ENCODE measurements at regions not wholly inside any gene's neighbourhood (a gene's known extent, or its start where the extent isn't known, plus 50 kb on each side); places are given as distances from the start of the nearest gene placed in this dataset.

DNA sequence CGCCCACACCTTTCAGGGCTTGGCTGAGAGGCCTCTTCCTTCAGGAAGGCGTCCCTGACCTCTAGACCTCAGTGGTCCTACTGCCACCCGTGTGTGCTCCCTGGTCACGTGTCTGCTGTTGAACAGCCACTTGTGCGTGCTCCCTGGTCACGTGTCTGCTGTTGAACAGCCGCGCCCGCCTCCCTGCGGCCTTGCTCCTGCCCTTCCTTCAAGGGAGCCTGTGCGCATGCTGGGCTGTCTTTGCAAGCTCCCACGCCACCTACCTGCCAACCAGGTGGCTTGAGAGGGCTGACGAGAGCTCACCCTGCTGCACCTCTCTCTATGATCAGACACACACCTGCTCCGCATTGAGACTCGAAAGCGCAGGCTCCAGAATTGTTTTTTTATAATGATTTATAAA, 179.3 kb downstream of the BMP7 start:
- TF ChIP-seq CTCF (conservative IDR thresholded peaks at IDR 0.05; ENCODE audit: low read depth, low read length): no peak
- DNase-seq (ENCODE audit: low read depth): no peak
- H3K4me3 ChIP-seq (ENCODE audit: low read depth, low read length): no peak overlapping the region

DNA sequence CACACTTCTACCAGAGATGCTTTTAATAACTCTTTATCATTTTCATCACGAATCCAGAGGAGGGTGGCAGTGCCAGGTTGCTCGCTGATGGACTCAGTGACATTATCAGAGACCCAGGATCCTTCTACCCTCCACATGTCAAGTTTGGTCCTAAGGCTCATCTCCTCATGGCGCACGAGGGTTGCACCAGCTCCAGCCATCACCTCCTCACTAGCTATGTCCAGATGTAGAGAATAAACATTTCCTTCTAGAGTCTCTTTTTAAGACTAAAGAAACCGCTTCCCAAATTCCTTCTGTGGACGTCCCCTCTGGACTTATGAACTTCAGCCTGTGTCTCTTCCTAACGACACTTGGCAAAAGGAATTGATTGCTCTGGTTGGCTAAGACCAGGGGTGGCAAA, 178.7 kb downstream of the BMP7 start:
- DNase-seq (ENCODE audit: low read depth): no peak
- no peak overlapping the region for H3K4me3 ChIP-seq (ENCODE audit: low read depth, low read length)
- TF ChIP-seq CTCF (conservative IDR thresholded peaks at IDR 0.05; ENCODE audit: low read depth, low read length): no peak

DNA sequence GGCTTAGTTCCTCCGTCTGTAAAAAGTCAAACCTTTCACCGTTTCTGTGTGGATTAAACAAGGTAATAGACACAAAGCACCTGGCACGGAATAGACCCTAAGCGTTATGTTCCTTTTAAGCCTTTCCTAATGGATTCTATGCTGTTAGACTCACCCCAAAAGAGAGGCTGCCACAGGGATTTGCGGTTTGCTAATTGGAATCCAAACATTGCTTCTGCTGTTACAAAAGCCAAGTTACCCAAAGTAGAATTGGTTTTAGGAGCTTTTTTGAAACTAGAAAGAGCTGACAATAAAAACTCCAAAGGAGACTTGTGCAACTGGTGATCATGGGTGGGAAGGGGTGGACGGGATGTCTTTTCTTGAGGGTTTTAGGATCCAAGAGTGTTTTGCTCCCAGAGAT, 178.0 kb downstream of the BMP7 start:
- H3K4me3 ChIP-seq (ENCODE audit: low read depth, low read length): no peak overlapping the region
- no peak for TF ChIP-seq CTCF (conservative IDR thresholded peaks at IDR 0.05; ENCODE audit: low read depth, low read length)
- DNase-seq (ENCODE audit: low read depth): no peak

DNA sequence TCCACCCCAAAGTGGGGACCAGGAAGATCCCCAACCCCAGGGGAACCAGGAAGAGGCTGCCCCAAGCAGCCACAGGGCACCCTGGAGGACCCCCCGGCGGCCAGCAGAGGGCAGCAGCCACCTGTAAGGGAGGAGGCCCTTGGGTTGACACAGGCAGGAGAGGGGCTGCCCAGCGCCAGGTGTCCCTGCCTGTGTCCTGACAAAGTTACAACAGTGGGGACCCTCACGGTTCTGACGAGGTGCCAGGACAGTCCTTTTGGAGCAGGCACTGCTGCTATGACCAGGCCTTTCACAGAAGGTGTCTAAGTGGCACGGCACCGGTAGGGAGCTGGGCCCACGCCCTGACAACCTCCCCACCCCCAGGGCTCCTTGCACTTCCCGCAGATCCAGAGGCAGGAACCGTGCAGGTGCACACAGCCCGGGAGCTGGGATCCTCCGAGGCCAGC, 176.7 kb downstream of the BMP7 start:
- TF ChIP-seq CTCF (conservative IDR thresholded peaks at IDR 0.05; ENCODE audit: low read depth, low read length): peak; percentile 91
- H3K4me3 ChIP-seq (ENCODE audit: low read depth, low read length): no peak overlapping the region
- DNase-seq (ENCODE audit: low read depth): peak; percentile 59

DNA sequence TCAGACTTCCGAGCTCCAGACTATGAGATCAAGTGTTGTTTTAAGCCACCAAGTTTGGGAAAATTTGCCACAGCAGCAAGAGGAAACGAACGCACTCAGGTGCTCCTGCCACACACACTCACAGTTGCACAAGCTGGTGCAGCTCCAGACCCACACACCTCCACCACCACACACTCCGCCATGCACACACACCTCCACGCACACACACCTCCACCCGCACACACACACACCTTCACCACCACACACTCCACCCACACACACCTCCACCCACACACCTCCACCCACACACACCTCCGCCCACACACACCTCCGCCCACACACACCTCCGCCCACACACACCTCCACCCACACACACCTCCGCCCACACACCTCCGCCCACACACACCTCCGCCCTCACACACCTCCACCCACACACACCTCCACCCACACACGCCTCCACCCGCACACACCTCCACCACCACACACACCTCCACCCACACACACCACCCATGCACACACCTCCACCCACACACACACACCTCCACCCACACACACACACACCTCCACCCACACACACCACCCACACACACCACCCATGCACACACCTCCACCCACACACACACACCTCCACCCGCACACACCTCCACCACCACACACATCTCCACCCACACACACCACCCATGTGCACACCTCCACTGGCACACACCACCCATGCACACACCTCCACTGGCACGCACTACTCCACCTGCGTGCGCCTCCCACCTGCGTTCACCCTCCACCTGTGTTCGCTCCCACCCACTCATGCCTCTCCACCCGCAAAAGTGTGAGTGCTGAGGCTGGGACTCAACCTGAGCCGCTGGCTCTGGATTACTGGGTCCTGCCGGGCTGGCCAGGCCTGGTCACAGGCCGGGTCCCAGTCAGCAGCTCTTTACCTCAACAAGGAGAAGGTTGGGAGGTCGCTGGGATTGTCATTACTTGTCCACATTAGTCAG, 175.6 kb downstream of the BMP7 start:
- H3K4me3 ChIP-seq (ENCODE audit: low read depth, low read length): no peak overlapping the region
- no peak for TF ChIP-seq CTCF (conservative IDR thresholded peaks at IDR 0.05; ENCODE audit: low read depth, low read length)
- no peak for DNase-seq (ENCODE audit: low read depth)

DNA sequence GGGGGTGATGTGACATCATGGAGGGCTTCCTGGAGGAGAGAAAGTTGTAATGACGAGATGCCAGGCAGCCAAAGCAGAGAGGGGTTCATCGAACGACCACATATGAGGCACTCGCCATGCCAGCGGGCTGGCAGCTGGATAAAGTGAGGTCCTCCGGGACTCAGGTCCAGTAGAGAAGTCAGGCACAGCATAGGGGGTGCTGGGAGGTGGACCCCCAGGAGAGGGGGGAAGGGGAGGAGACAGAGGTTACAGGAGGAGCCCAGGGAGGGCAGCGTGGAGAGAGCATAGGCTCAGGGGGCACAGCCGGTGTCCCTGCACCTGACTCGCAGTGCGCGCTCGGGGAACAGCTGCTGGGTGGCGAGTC, 174.7 kb downstream of the BMP7 start:
- TF ChIP-seq CTCF (conservative IDR thresholded peaks at IDR 0.05; ENCODE audit: low read depth, low read length): no peak
- no peak overlapping the region for H3K4me3 ChIP-seq (ENCODE audit: low read depth, low read length)
- DNase-seq (ENCODE audit: low read depth): no peak

Measured in choroid plexus epithelial cell (primary cell).